Renal pelvis (tissue), 1 donor: ENCODE measurements at regions not wholly inside any gene's neighbourhood (a gene's known extent, or its start where the extent isn't known, plus 50 kb on each side); places are given as distances from the start of the nearest gene placed in this dataset.

ENCODE experiments used
- DNase-seq: peaks from one replicate; pipeline ENCODE4 v3.0.0-alpha.2; 2013

- DNase-seq = no peak
These were observed 239.0 kb downstream of the EIPR1 start for GRCh38 chr2:3138621-3139020.

DNA sequence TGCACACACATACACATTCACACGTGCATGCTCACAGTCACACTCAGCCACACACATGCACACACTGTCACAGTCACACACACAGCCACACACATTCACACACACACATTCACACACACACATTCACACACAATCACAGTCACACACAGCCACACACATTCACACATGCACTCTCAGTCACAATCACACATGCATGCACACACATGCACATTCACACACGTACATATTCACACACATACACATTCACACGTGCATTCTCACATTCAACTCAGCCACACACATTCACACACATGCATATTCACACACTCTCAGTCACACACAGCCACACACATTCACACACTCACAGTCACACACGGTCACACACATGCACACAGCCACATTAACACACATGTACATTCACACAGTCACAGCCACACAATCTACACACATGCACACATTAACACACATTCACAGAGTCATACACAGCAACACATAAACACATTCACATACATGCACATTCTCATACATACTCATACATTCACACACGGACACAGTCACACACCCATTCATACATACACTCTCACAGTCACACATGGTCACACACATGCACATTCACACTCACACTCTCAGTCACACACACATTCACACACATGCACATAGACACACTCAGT is 239.8 kb downstream of the EIPR1 start:
- DNase-seq = no peak

DNA sequence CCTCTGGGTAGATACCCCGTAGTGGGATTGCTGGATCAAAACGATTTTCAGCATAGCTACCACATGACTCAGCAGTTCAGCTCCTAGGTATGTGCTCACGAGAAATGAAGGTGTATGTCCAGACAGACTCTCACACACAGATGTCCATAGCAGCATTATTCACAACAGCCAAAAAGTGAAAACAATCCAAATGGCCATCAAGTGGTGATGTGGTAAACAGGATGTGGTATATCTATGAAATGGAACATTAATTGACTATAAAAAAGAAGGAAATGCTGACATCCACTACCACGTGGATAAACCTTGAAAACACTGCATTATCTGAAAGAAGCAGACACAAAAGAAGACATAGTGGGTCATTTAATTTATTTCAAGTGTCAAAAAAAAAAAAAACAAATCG is 241.9 kb downstream of the EIPR1 start:
- DNase-seq = no peak

DNA sequence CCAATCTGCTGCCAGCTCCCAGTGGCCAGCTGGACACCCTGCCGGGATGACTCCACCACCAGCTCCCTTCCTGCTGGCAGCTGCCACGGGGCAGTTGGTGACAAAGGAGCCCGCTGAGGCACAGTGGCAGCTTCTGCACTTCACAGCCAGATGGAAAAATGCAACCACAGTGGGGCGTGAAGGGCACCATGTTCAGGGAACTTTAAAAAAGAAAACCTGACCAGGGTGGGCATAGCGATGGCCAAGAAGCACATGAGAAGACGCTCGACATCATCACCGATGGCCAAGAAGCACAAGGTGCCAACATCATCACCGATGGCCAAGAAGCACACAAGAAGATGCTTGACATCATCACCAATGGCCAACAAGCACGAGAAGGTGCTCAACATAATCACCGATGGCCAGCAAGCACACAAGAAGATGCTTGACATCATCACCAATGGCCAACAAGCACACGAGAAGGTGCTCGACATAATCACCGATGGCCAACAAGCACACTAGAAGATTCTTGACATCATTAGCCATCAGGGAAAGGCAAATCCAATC is 243.5 kb downstream of the EIPR1 start:
- no peak for DNase-seq

DNA sequence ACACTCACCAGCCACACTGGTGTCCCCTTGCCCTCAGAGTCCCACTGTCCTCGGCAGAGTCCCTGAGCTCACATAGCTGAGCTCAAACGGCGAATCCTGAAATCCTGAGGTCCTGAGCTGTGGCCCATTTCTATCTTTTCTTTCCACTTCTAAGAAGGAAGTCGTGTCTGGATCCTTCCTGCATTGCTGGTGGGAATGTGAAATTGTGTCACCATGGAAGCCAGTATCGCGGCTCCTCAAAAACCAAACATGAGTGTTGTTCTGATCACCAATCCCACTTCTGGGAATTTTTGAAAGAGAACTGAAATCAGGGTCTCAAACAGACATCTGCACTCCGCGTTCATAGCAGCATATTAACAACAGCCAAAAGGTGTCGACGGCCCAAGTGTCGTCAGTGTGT is 244.7 kb downstream of the EIPR1 start:
- no peak for DNase-seq

- DNase-seq = no peak
These were observed 245.2 kb downstream of the EIPR1 start for GRCh38 chr2:3132466-3132865.

DNA sequence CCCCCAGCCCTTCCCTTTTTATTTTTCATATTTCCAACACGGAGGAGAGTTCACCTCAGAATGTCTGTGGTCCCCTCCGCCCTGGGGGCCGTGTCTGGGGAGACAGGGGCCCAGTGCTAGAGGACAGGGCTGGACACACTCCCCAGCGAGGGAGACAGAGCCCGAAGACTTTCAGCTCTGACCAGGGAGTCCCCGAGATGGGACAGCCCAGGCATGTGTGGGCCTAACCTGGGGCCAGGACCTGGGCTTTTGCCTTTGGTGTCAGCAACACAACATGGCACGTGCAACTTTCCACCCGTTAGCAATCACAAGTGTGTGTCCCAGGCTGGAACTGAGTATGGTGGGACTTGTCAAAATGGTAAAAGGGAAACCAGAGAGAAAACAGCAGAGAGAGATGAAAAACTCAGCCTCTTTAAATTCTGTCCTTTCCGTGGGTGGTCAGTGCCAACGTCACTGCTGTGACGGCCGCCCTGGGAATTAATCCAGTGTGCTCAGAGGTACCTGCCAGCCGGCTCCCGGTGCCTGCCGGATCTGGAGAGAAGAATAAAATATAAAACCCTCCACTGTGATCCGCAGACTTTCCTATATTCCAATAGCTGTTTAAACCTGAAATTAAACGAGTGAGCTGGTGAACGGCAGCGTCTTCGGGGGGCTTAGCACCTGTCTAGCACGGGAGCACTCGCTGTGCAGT is 245.8 kb downstream of the EIPR1 start:
- no peak for DNase-seq

- DNase-seq = peak; percentile 26
These were observed 246.6 kb downstream of the EIPR1 start for GRCh38 chr2:3130889-3131635.

GRCh38 chr2:3130444-3130843 is 247.2 kb downstream of the EIPR1 start:
- no peak for DNase-seq

GRCh38 chr2:3129867-3130266 is 247.8 kb downstream of the EIPR1 start:
- DNase-seq = no peak

DNA sequence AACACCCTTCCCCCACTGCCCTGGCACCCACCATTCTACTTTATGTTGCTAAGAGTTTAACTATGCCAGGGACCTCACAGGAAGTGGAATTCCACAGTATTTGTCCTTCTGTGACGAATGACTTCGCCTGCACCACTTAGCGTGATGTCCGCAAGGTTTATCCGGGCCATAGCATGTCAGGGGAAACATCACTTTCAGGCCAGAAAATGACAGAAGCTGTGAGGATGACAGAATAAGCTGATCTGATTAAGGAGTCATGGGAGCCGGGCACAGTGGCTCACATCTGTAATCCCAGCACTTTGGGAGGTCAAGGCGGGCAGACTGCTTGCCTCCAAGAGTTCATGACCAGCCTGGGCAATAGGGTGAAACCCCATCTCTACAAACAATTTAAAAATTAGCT is 248.8 kb downstream of the EIPR1 start:
- no peak for DNase-seq

GRCh38 chr2:3127710-3128109 is 249.9 kb downstream of the EIPR1 start:
- no peak for DNase-seq

DNA sequence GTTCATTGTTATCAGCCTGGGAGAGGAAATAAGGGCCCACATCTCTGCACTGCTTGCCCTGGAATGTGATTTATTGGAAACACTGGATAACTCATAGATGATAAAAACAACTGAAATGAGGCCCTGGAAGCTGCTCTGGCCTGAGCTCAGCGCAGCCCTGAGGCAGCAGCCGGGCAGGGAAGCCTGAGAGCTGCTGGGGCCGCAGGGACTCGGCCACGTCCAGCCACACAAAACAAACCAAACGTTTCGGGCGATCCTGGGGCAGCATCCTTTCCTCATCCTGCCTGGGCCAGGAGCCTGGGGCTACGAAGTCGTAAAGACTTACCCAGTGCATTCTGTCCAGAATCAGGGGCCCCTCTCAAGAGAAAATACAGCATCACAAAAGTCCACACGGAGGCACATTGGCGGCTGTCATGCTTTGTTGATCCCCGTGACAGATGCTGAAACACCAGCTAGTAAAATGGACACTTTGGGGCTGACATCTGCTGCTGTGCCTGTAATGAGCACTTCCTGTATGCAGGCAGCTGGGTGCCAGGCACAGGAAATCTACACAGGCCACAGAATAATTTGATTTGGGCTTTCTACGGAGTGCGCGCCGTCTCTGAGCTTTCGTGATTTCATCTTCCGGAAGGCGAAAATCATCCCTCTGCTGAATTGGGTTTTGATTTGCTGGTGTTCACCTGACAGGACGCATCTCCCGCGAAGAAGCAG is 250.6 kb downstream of the EIPR1 start:
- DNase-seq = no peak

DNA sequence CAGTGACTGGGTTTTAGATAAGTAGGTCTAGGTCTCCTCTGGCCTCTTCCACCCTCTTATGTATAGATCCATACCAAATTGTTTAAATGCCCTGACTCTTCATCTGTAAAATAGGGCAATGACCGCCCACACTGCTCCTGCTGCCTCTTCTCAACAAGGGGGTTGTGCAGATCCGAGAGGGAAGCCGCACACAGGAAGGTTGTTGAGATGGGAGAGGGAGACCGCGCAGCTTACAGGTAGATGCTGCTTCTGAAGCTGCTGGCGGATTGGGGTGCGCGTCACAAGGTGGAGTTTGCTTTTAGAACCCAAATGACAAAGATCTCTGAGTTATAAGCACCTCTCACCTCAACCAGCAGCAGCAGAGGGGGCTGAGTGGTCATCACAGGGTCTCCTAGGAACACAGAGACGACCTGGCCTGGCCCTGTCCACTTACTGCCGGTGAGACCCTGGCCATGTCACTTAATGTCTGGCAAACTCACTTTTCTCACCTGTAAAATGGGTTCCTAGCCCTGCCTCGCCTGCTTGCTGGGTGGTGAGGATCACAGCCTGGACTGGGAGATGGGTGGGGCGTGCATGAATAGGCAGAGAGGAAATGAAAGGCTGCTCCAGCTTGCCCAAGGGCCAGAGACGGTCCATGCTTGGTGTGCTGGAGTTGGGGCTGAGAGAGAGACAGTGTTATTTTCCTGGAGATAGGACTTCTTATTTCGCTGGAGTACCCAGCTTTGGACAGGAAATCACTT is 251.3 kb downstream of the EIPR1 start:
- no peak for DNase-seq

DNA sequence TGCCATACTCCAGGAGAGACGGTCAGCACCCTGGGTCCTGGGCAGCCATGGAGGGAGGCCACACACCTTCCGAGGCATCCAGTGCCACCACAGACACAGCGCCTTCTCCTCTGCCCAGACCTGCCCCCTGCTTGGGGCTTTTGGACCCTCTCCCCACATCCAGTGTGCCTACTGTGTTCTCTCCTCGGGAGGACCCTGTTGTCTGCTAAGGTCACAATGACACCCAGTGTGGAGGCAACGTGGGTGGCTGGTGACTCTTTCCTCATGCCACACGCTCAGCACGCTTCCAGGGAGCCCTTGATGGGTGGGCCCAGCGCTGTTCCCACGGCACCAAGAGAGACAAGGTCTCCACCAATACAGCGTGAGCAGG is 251.9 kb downstream of the EIPR1 start:
- DNase-seq = no peak

DNA sequence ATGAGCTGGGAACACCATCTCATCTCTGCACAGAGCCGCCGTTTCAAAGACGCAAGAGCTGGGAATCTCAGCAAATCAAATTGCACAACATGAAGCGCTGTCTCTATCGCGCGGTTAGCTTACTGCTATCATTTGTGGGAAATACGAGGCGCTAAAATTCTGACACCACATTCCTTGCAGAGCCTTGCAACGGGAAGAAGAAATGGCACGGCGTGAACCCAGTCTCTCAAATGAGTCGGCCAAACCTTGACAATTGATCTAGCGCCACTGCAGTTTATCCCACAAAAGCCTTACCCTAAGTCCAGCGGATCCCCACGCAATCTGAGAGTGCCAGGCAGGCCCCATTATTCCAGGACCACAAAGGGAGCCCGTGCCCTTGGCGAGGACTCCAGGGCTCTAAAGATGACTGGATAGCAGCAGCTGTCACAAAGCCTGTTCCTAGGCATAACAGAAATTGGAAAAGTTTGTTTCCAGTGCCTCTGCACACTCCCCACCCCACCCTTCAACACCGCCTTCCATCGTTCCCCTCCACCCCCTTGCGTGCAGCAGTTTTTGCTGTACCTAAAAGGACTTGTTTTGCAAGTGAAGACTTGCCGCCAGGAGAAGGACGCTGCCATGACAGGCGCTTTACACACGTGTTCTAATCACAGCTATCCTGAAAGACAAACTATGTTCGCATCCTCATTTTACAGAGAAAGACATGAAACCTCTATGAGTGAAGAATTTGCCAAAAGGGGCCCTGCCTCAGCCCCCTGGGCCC is 252.4 kb downstream of the EIPR1 start:
- DNase-seq = no peak

DNA sequence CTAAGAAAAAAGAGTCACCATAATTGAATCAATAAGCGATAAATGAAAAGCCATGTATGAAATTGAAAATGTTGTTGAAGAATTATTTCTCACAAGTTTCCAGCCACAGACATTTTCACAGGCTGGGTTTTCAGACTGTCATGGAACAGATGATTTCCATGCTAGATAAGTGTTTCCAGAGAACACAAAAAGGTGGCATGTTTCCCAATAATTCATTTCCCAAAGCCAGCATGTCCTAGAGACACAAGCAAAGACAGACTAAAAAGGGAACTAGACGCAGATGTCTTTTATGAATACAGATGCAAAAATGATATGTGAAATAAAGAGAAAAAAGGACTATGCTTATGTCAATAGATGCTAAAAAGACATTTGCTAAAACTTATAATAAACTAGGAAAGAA is 255.1 kb downstream of the EIPR1 start:
- no peak for DNase-seq

DNA sequence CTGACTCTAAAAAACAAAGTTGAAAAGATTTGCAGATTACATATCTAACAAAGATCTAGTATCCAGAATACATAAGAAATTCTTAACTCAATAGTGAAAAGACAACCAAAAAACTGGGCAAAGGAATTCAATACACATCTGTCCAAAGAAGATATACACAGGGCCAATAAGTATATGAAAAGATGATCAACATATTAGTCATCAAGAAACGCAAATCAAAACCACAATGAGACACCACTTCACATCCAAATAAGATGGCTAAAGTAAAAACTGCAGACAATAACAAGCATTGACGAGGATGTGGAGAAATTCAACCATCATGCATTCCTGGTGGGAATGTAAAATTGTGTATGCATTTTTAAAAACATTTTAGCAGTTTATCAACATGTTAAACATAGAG is 256.0 kb downstream of the EIPR1 start:
- DNase-seq = no peak

DNA sequence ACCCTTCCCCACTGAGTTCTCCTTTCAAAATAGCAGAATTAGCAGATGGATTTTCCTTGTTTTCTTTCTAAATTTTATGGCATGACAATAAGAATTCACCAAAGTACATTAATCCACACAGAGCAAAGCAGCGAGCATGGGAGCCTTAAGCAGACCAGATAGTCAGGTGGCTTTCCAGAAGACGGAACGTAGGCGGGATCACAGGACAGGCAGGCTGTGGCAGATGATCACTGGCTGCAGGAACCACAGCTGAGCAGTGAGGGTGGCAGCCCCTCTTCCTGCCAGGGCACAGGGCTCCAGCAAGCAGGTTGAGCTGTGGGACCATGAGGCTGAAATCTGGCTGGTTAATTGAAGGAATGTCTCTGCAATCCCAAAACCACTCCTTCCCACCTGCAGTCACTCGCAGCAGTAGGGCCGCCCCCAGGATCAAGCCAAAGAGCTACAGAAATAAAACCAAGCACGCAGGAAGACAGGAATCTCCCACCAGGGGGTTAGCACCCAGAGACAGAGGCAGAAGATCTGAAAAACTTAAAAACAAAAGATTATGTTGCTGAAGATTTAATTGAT is 259.9 kb downstream of the EIPR1 start:
- no peak for DNase-seq

- DNase-seq = no peak
These were observed 261.2 kb downstream of the EIPR1 start for GRCh38 chr2:3116371-3116770.
